Ishikawa (cell line): ENCODE measurements at regions not wholly inside any gene's neighbourhood (a gene's known extent, or its start where the extent isn't known, plus 50 kb on each side); places are given as distances from the start of the nearest gene placed in this dataset.

ENCODE experiments used
- CEBPB ChIP-seq: IDR thresholded peaks from 2 replicates; pipeline ENCODE4 v1.6.1; 2012
- CREB1 ChIP-seq: IDR thresholded peaks from 2 replicates; pipeline ENCODE4 v1.6.1; 2012; ENCODE audit warnings: low read depth
- EGR1 ChIP-seq: IDR thresholded peaks from 2 replicates; pipeline ENCODE4 v1.6.1; 2012
- EP300 ChIP-seq: IDR thresholded peaks from 2 replicates; pipeline ENCODE4 v1.6.1; 2012; ENCODE audit warnings: borderline replicate concordance
- FOXM1 ChIP-seq: IDR thresholded peaks from 2 replicates; pipeline ENCODE4 v1.6.1; 2012; ENCODE audit warnings: low read depth, borderline replicate concordance
- NFIC ChIP-seq: IDR thresholded peaks from 2 replicates; pipeline ENCODE4 v1.6.1; 2012
- RAD21 ChIP-seq: IDR thresholded peaks from 2 replicates; pipeline ENCODE4 v1.6.1; 2012; ENCODE audit warnings: low read depth
- TAF1 ChIP-seq: IDR thresholded peaks from 2 replicates; pipeline ENCODE4 v1.6.1; 2012; ENCODE audit warnings: low read depth, mild to moderate bottlenecking
- TCF12 ChIP-seq: IDR thresholded peaks from 2 replicates; pipeline ENCODE4 v1.6.1; 2012; ENCODE audit warnings: low read depth
- TEAD4 ChIP-seq: IDR thresholded peaks from 2 replicates; pipeline ENCODE4 v1.6.1; 2012
- YY1 ChIP-seq: IDR thresholded peaks from 2 replicates; pipeline ENCODE4 v1.6.1; 2012; ENCODE audit warnings: low read depth
- ZBTB7A ChIP-seq: IDR thresholded peaks from 2 replicates; pipeline ENCODE4 v1.6.1; 2012; ENCODE audit warnings: low read depth
- TF ChIP-seq, protein P1 (sequence below): IDR thresholded peaks from 2 replicates; pipeline ENCODE4 v1.6.1; 2012; ENCODE audit warnings: low read depth, mild to moderate bottlenecking
- TF ChIP-seq, protein P2 (sequence below): IDR thresholded peaks from 2 replicates; pipeline ENCODE4 v1.6.1; 2012
- TF ChIP-seq, protein P3 (sequence below): IDR thresholded peaks from 2 replicates; pipeline ENCODE4 v1.6.1; 2012

DNA sequence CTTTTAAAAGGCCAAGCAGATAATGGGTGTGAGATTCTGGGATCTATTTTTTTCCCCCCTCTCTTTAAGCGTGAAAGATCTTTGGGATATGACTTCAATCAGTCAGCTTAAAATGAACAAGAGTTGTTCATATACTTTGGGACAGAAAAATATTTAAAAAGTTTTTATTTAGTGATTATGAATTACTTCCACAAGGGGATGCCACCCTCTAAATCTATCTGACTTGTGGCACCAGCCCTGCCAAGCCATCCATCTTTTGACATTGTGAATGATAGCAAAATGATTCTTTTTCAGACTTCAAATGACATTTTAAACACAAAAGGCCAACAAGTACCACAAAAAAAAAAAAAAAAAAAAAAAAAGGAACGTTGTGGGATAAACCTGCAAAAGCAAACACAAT is 111.0 kb upstream of the HMHB1 start:
- no peak for TF ChIP-seq EP300
- TF ChIP-seq CREB1: no peak
- TF ChIP-seq, protein P1, sequence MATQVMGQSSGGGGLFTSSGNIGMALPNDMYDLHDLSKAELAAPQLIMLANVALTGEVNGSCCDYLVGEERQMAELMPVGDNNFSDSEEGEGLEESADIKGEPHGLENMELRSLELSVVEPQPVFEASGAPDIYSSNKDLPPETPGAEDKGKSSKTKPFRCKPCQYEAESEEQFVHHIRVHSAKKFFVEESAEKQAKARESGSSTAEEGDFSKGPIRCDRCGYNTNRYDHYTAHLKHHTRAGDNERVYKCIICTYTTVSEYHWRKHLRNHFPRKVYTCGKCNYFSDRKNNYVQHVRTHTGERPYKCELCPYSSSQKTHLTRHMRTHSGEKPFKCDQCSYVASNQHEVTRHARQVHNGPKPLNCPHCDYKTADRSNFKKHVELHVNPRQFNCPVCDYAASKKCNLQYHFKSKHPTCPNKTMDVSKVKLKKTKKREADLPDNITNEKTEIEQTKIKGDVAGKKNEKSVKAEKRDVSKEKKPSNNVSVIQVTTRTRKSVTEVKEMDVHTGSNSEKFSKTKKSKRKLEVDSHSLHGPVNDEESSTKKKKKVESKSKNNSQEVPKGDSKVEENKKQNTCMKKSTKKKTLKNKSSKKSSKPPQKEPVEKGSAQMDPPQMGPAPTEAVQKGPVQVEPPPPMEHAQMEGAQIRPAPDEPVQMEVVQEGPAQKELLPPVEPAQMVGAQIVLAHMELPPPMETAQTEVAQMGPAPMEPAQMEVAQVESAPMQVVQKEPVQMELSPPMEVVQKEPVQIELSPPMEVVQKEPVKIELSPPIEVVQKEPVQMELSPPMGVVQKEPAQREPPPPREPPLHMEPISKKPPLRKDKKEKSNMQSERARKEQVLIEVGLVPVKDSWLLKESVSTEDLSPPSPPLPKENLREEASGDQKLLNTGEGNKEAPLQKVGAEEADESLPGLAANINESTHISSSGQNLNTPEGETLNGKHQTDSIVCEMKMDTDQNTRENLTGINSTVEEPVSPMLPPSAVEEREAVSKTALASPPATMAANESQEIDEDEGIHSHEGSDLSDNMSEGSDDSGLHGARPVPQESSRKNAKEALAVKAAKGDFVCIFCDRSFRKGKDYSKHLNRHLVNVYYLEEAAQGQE: no peak
- no peak for TF ChIP-seq NFIC
- TF ChIP-seq, protein P2, sequence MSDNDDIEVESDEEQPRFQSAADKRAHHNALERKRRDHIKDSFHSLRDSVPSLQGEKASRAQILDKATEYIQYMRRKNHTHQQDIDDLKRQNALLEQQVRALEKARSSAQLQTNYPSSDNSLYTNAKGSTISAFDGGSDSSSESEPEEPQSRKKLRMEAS: no peak

GRCh38 chr5:143699121-143699520 is 112.8 kb upstream of the HMHB1 start:
- TF ChIP-seq, protein P2: no peak
- TF ChIP-seq FOXM1 (no peak), EGR1 (no peak), CEBPB (no peak), YY1 (no peak), ZBTB7A (no peak), EP300 (no peak), NFIC (no peak), TEAD4 (no peak), CREB1 (no peak), TAF1 (no peak), RAD21 (no peak), TCF12 (no peak)
- TF ChIP-seq, protein P3, sequence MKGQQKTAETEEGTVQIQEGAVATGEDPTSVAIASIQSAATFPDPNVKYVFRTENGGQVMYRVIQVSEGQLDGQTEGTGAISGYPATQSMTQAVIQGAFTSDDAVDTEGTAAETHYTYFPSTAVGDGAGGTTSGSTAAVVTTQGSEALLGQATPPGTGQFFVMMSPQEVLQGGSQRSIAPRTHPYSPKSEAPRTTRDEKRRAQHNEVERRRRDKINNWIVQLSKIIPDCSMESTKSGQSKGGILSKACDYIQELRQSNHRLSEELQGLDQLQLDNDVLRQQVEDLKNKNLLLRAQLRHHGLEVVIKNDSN: no peak
- TF ChIP-seq, protein P1: no peak

- no peak for TF ChIP-seq TCF12
- no peak for TF ChIP-seq EGR1
- no peak for TF ChIP-seq ZBTB7A
- TF ChIP-seq CEBPB: no peak
- TF ChIP-seq NFIC: no peak
- TF ChIP-seq RAD21: no peak
- no peak for TF ChIP-seq FOXM1
- TF ChIP-seq, protein P1: no peak
- TF ChIP-seq EP300: no peak
- no peak for TF ChIP-seq TAF1
- TF ChIP-seq YY1: no peak
- TF ChIP-seq, protein P2: no peak
- TF ChIP-seq, protein P3: no peak
These were observed 113.4 kb upstream of the HMHB1 start for GRCh38 chr5:143698574-143698973.

- TF ChIP-seq TEAD4: no peak
- TF ChIP-seq YY1: no peak
- no peak for TF ChIP-seq TCF12
- TF ChIP-seq CEBPB: no peak
- TF ChIP-seq CREB1: no peak
- TF ChIP-seq ZBTB7A: no peak
These were observed 115.0 kb upstream of the HMHB1 start for GRCh38 chr5:143696921-143697320.

DNA sequence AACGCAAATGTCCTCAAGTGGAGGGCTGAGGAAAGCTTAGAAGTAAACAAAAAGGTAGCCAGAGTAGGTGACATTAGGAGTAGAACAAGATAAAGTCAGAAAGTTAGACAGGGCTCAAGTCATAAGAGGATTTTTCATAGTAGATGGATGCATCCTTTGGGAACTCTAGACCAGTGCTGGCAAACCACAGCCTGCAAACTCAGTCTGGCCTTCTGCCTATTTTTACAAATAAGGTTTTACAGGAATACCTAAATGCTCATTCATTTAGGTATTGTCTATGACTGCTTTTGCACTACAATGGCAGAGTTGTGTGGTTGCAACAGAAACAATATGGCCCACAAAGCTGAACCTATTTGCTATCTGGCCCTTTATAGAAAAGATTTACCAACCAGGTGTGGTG is 116.0 kb upstream of the HMHB1 start:
- TF ChIP-seq CEBPB (no peak), TCF12 (no peak), ZBTB7A (no peak), RAD21 (no peak), TAF1 (no peak), TEAD4 (no peak), CREB1 (no peak), EGR1 (no peak), YY1 (no peak), NFIC (no peak), EP300 (no peak)
- TF ChIP-seq, protein P3: no peak
- TF ChIP-seq, protein P2: no peak
- TF ChIP-seq, protein P1: no peak
